Iris pigment epithelial cell (primary cell): ENCODE measurements at regions not wholly inside any gene's neighbourhood (a gene's known extent, or its start where the extent isn't known, plus 50 kb on each side); places are given as distances from the start of the nearest gene placed in this dataset.

Experiments used
- DNase-seq: peaks from one replicate; pipeline ENCODE4 v3.0.0-alpha.2; 2011; ENCODE audit warnings: low read depth

DNA sequence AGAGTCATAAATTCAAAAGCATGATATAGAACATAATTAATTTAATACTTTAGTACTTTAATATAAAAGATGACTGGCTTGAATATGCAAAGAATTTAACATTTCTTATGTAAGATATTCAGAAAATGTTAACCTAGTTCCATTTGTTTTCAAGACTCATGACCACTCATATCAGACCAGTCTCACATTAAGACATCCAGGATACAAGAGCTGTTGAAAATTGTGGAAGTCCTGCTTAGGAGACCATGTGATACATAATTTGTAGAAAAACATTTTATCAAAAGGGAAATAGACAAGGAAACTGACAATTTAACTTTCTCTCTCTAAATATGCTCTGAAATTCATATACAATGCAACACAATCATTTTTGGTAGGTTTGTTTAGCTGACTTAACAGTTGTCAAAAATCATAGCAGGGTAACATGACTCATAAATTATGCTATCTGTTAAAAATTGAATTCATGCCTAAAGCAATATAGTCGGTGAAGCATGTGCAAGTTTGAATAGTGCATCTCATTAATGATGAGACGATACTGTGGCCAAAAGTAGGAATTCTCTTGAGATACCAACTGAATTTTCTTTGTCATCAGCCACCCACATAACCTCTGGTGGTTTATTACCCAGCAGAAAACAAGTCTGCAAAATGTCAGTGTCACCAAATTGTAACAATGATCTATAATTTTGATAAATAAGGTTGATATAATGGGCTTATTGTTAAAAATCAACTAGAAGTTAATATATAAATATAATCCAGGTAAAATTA, 211.4 kb downstream of the GASK1B start:
- DNase-seq, result no peak

GRCh38 chr4:157957905-157958304, 214.9 kb downstream of the GASK1B start:
- no peak for DNase-seq

GRCh38 chr4:157942017-157942416, 230.8 kb downstream of the GASK1B start:
- DNase-seq, result no peak

GRCh38 chr4:157934151-157934550, 238.7 kb downstream of the GASK1B start:
- DNase-seq, result no peak

- no peak for DNase-seq
Measured at GRCh38 chr4:157932936-157933335, 239.9 kb downstream of the GASK1B start.

- DNase-seq, result no peak
Measured at GRCh38 chr4:157929486-157929885, 243.3 kb downstream of the GASK1B start.

DNA sequence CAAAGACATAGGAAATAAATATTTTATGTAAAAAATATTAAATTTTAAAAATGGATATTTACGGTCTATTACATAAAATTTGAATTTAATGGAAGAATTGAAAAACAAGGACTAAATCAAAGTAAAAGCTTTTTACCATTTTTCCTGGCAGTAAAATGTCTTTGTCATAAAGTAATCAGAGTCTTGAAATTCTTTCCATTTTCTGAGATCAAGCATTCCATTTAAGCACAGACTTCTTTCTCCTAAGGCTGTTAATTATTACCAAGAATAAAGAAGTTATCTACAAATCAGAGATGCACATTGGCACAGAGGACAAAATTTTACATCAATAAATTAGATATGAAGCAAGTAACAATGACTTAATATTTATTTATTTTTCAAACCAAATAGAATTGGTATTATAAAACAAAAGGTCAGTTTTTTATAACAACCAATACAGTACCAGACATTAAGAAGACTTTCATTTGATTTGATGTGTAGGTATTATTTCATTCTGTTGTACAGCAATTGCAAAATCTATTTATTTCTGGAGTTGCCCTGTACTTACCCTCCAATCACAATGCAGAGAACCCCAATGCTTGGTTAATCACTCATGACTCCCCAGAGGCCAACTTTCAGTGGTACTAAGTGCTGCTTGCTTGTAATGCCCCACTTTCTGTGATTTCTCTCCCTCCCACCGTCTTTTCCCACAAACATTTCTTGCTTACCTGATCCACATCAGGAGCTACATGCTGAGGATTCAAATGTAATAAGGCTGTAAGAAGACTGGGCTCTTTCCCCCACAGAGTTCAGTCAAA, 254.6 kb downstream of the GASK1B start:
- DNase-seq, result no peak

DNA sequence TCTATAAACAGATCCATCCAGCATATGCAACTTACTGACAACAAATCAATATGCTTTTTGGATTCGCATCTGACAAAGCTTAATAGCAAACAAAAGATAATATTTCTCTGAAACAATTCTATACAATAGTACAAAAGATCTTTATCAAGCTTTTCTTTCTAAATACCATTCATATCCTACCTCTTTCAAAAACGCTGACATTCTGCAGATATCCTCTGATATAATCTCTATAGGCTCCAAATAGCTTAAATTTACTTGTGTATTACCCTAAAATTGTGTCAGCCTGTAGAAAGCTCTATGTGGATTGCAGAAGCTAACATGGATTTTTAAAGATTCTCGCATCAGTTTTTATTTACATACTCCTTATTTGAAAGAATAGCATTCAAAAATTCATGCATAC, 260.6 kb downstream of the GASK1B start:
- DNase-seq, result no peak

GRCh38 chr4:157911662-157912061, 261.2 kb downstream of the GASK1B start:
- no peak for DNase-seq

- no peak for DNase-seq
Measured at GRCh38 chr4:157908691-157909090, 264.1 kb downstream of the GASK1B start.

DNA sequence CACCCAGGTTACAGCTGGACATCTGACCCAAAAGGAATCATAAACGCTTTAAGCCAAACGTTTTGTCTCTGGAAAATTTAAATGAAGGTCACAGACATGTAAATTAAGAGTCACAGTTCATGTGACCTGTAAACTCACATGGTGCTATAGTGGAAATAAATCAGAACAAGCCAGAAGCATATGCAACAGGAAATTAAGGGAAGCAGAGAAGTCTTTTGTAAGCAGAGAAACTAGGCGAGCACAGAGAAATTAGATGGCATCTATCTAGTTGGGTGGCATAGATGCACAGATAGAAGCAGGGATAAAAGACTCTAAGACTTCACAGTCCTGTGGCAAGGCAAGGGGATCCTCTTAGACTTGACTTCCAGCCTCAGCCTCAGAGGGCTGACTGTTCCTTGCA, 264.8 kb downstream of the GASK1B start:
- no peak for DNase-seq

DNA sequence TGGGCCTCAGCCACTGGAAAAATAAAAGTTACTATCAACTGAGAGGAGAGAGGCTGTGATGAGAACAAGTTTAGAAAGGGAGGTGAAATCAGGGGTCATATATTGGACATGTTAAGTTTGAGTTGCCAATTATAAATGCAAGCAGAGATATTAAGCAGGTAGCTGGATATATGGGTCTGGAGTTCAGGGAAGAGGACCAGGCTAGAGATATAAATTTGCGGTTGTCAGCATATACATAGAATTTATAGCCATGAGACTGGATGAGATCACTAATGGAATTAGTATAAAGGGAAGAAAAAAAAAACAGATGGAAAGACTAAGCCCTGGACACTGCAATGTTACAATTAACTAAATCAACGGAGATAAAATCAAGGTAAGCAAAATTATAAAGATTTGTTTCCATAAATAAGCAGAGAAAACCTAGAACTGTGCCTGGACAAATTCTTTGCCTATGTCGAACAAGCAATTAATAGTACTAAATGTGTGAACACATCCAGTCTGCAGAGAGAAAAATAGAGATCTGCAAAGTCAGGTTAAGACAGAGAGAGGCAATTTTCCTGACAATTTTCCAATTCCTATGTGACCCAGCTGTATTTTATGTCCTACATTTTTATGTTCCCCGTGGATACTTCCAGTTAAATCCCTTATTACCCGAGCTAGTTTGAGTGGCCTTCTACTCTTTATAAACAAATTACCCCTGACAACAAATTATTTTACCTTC, 265.4 kb downstream of the GASK1B start:
- DNase-seq, result no peak

- no peak for DNase-seq
Measured at GRCh38 chr4:157898836-157899605, 273.8 kb downstream of the GASK1B start.

DNA sequence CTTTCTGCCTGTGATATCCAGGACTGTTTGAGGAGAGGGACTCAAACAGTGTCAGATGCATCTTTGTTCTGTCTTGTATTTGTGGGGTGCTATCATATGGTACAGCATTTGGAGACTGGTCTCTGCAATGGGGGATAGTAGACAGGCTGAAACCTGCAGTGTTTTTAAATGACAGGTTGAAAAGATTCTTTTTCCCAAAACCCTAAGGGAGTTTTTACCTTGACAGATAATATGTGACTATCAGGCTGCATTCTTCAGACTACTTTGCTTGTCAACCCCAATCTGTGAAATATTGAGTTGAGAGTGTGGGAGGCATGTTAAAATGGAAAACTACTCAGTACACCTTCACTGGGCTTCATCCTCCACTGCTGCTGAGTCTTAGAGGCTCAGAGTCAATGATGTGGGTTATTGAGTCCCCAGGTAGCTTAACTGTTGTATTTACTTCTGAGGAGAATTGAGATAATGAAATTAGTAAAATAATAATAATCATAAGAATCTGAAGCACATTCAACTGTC, 274.9 kb downstream of the GASK1B start:
- DNase-seq, result no peak

DNA sequence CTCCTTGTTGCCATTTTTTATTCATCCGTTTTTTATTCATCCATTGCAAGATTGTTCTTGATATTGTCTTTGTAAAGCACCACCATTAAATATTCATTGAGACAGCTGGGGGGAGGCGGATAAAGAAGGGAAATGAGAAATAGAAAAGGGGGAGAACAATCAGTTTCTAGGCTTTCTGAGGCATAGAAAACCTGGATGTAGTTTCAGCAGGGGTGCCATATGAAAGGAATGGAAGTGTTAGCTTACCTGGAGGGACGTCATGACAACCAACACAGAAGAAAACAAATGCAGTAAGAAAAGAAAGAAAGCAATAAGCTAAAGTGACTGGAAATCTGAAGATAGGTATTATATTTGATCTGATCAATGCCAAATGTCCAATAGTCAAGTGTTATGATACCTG, 276.1 kb downstream of the GASK1B start:
- no peak for DNase-seq

DNA sequence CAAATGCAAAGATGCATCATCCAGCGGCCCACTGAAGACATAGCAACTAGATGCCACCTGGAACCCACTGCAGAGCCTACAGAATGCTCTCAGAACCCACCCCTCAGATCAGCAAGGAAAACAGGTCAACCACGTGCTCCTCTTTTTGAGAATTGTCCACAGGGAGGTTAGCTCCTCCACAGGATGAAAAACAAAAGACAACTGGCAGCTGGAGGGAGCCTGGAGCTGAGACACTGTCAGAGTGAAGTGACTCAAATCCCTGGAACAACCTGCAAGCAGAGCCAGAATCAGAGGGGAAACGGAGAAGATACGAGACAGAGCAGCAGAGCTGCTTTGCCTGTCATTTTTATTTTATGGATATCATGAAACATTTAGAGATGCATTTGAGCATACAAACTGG, 277.6 kb downstream of the GASK1B start:
- no peak for DNase-seq

DNA sequence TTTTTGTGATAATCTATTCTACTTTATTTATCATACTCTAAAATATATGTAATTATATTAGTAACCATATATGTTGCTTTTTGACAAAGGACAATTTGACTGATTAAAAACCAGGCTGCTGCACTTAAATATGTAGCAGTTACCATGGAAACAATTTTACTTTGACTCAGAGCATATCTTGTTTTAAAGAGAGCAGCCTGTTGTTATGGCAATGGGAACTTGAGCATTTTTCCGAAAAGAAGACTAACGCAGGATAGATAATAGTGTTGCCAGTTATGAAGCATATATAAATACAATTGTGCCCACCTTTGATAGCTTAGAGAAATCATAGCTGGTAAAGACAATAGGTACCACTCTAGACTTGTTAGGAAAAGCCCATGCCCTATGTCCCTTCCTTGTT, 283.0 kb downstream of the GASK1B start:
- no peak for DNase-seq

DNA sequence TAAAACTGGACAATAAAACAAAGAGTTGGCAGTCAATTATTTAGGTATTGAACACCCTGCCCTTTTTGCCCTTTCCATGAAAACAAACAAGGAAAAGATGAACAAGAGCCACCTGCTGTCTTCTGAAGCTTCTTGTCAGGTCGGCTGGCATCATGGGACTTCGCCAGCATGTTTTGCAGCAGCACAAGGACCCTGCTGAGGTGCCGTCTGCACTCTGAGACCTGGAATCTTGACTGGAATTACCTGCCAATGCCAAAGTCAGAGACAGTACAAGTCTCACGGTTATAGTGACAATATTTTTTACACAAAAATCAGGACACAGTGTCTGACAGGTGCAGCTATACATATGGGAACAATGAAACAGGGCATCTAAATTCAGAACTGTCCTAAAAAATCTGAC, 284.5 kb downstream of the GASK1B start:
- DNase-seq, result no peak

GRCh38 chr4:157887316-157887715, 285.5 kb downstream of the GASK1B start:
- DNase-seq, result no peak

- DNase-seq, result no peak
Measured at GRCh38 chr4:157886645-157887044, 286.2 kb downstream of the GASK1B start.

GRCh38 chr4:157885811-157886210, 287.0 kb downstream of the GASK1B start:
- DNase-seq, result no peak

DNA sequence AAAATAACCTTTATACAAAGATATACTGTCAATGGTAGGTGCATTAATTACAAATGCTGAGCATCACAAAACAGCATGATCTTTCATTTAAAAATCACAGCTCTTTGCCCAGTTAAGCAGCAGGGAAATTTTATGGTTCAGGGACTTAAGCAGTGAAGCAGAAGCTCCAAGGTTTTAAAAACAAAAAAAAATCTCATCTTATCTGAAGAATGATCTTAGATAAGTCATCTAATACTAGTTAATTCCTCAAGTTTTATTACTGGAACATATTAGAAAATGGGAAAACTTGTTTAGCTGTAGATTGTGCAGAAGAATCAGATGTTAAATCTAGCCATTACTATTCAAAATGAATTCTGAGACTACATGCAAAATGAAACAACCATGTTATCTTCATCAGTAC, 289.9 kb downstream of the GASK1B start:
- DNase-seq, result no peak
